ENCODE measurements at regions not wholly inside any gene's neighbourhood (a gene's known extent, or its start where the extent isn't known, plus 50 kb on each side); places are given as distances from the start of the nearest gene placed in this dataset.

DNA sequence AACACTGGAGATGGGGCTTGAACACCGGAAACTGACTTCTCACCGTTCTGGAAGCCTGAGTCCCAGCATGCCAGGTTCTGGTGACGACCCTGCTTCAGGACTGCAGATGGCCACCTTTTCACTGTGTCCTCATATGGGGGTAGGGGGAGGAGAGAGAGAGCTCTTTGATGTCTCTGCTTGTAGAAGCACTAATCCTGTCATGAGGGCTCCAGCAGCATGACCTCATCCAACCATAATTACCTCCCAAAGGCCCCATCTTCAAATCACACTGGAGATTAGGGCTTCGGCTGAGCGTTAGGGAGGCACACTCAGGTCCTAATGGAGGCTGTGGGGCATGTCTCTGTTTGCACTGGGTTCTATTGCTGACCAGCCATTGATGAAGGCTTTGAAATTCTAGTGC lies 255.3 kb downstream of the TEX29 start:
- TF ChIP-seq, protein P1, sequence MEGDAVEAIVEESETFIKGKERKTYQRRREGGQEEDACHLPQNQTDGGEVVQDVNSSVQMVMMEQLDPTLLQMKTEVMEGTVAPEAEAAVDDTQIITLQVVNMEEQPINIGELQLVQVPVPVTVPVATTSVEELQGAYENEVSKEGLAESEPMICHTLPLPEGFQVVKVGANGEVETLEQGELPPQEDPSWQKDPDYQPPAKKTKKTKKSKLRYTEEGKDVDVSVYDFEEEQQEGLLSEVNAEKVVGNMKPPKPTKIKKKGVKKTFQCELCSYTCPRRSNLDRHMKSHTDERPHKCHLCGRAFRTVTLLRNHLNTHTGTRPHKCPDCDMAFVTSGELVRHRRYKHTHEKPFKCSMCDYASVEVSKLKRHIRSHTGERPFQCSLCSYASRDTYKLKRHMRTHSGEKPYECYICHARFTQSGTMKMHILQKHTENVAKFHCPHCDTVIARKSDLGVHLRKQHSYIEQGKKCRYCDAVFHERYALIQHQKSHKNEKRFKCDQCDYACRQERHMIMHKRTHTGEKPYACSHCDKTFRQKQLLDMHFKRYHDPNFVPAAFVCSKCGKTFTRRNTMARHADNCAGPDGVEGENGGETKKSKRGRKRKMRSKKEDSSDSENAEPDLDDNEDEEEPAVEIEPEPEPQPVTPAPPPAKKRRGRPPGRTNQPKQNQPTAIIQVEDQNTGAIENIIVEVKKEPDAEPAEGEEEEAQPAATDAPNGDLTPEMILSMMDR (IDR thresholded peaks at IDR 0.05): no peak
- TF ChIP-seq POLR2A (IDR thresholded peaks at IDR 0.05; ENCODE audit: low read depth): no peak
- no peak for TF ChIP-seq EP300 (IDR thresholded peaks at IDR 0.05)
- TF ChIP-seq POLR2AphosphoS5 (IDR thresholded peaks at IDR 0.05): no peak

Data from esophagus muscularis mucosa (tissue), 4 donors.